HG02588 (cell line): ENCODE measurements at regions not wholly inside any gene's neighbourhood (a gene's known extent, or its start where the extent isn't known, plus 50 kb on each side); places are given as distances from the start of the nearest gene placed in this dataset.

ENCODE experiments used
- ATAC-seq: cut with Tn5 transposase; IDR thresholded peaks from one replicate; pipeline ENCODE4 v1.9.1; 2021; ENCODE audit warnings: mild to moderate bottlenecking, moderate library complexity; ENCODE audit not compliant: unreplicated experiment

- no peak for ATAC-seq
These were observed 65.6 kb upstream of the TMEM72 start for GRCh38 chr10:44845361-44846175.

- ATAC-seq, result no peak
These were observed 64.0 kb upstream of the TMEM72 start for GRCh38 chr10:44847110-44847509.

- ATAC-seq, result no peak
These were observed 62.9 kb upstream of the TMEM72 start for GRCh38 chr10:44848211-44848610.

- no peak for ATAC-seq
These were observed 61.2 kb upstream of the TMEM72 start for GRCh38 chr10:44849936-44850335.

- ATAC-seq, result no peak
These were observed 60.7 kb upstream of the TMEM72 start for GRCh38 chr10:44850356-44850934.

GRCh38 chr10:44851413-44851812, 59.7 kb upstream of the TMEM72 start:
- ATAC-seq, result no peak

GRCh38 chr10:44851881-44852280, 59.3 kb upstream of the TMEM72 start:
- ATAC-seq, result no peak

- ATAC-seq, result no peak
These were observed 57.9 kb upstream of the TMEM72 start for GRCh38 chr10:44853148-44853734.

GRCh38 chr10:44853796-44854195, 57.3 kb upstream of the TMEM72 start:
- ATAC-seq, result no peak

GRCh38 chr10:44854693-44855350, 56.3 kb upstream of the TMEM72 start:
- ATAC-seq, result no peak

GRCh38 chr10:44856696-44857095, 54.4 kb upstream of the TMEM72 start:
- no peak for ATAC-seq

- ATAC-seq, result peak; percentile 64
These were observed 53.6 kb upstream of the TMEM72 start for GRCh38 chr10:44857363-44858016.

GRCh38 chr10:44858017-44858371, 53.1 kb upstream of the TMEM72 start:
- no peak for ATAC-seq

GRCh38 chr10:44858988-44859387, 52.1 kb upstream of the TMEM72 start:
- no peak for ATAC-seq

GRCh38 chr10:44859546-44860285, 51.4 kb upstream of the TMEM72 start:
- ATAC-seq, result no peak

- ATAC-seq, result no peak
These were observed 50.1 kb upstream of the TMEM72 start for GRCh38 chr10:44860811-44861736.
